ENCODE measurements at regions not wholly inside any gene's neighbourhood (a gene's known extent, or its start where the extent isn't known, plus 50 kb on each side); places are given as distances from the start of the nearest gene placed in this dataset.
A peak's percentile ranks its signal among the peaks of the same experiment; 100 is the strongest.
"Not testable (repeated sequence)": the region's sequence is repeated elsewhere in the genome, so short reads cannot be mapped to it uniquely, and the experiment has no call there.

DNA sequence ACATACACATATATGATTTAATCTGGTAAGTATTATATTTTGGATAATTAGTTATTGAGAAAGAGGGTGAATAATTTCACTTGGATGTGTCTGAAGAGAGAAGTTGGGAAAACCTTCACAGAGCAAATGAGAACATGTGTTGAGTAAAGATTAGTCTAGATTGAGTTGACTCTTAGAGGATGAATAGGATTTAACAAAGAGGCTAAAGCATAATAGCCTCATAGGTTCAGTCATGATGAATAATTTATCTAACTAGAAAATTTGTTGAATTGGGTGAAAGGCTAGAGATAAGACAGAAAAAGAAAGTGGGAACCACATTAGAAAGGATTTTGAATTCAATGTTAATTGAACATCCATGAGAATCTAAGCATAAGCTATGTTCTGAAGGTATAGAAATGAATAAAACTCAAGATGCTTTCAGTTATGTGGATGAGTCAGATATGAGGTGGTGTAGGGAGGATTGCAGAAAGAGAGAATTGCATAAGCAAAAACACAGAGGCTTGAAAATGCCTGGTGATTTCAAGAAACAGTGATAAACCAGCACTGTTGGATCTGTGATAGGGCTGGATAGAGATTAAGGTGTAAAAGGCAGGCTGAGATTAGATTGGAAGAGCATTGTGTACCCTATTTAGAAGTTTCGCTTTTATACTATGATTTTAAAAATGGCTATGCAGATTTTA, 207.6 kb upstream of the NR3C2 start:
- DNase-seq (ENCODE audit: low spot score) = no peak
- in situ Hi-C loops (cut with HindIII; ENCODE audit: low sequenced_read_pairs) = no loop called here

GRCh38 chr4:148643851-148644250, 201.6 kb upstream of the NR3C2 start:
- no peak for DNase-seq (ENCODE audit: low spot score)
- in situ Hi-C loops (cut with HindIII; ENCODE audit: low sequenced_read_pairs) = no loop called here

DNA sequence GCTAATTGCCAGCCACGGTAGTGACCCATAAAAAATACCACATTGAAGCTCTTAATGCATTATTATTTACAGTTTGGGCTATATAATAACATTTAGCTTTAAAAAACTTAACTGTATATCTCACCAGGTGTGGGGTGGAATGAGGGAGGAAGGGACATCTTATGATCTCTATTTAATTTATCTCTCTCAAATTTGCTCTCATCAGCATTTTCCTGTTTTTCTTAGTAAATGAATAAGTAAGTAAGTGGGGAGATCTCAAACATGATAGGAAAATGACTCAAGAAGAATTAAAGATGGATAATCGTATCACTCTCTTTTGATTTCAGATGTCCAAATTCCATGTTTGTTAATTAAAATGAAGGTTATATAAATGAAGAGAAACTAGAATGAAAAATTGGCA, 200.7 kb upstream of the NR3C2 start:
- in situ Hi-C loops (cut with HindIII; ENCODE audit: low sequenced_read_pairs) = no loop called here
- no peak for DNase-seq (ENCODE audit: low spot score)

DNA sequence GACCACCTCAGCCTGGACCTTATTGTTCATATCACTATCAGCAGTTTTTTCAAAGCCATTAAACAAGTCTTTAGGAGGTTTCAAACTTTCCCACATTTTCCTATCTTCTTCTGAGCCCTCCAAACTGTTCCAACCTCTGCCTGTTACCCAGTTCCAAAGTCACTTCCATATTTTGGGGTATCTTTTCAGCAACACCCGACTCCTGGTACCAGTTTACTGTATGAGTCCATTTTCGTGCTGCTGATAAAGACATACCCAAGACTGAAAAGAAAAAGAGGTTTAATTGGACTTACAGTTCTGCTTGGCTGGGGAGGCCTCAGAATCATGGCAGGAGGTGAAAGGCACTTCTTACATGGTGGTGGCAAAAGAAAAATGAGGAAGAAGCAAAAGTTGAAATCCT, 195.9 kb upstream of the NR3C2 start:
- DNase-seq (ENCODE audit: low spot score); in situ Hi-C loops (cut with HindIII; ENCODE audit: low sequenced_read_pairs): not testable (repeated sequence)

DNA sequence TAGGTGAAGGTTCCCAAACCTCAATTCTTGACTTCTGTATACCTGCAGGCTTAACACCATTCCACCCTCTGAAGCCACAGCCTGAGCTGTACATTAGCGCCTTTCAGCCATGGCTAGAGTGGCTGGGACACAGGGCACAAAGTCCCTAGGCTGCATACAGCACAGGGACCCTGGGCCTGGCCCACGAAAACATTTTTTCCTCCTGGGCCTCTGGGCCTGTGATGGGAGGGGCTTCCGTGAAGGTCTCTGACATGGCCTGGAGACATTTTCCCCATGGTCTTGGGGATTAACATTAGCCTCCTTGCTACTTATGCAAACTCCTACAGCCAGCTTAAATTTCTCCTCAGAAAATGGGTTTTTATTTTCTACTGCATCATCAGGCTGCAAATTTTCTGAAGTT, 195.2 kb upstream of the NR3C2 start:
- DNase-seq (ENCODE audit: low spot score); in situ Hi-C loops (cut with HindIII; ENCODE audit: low sequenced_read_pairs): not testable (repeated sequence)

DNA sequence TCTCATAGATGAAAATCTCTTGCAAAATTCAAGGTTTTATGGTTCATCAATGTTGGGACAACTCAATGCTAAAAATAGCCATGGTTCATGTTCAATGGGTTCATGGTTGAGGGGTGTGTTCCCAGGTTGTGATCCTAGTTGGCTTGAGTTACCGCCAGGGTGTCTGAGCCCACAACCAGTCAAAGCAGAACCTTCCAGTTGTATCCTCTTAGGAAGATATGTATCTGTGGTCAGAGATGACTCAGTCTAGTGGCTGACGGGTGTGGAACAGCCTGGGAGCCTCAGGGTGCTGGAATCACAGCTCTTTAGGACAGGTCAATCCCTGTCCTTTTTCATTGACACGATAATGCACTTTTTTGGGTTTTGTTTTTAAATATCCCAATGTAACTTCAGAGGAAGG, 192.3 kb upstream of the NR3C2 start:
- DNase-seq (ENCODE audit: low spot score) = no peak
- in situ Hi-C loops (cut with HindIII; ENCODE audit: low sequenced_read_pairs) = no loop called here

GRCh38 chr4:148633720-148634119, 191.5 kb upstream of the NR3C2 start:
- in situ Hi-C loops (cut with HindIII; ENCODE audit: low sequenced_read_pairs) = no loop called here
- no peak for DNase-seq (ENCODE audit: low spot score)

GRCh38 chr4:148632476-148632875, 190.3 kb upstream of the NR3C2 start:
- DNase-seq (ENCODE audit: low spot score) = no peak
- in situ Hi-C loops (cut with HindIII; ENCODE audit: low sequenced_read_pairs) = no loop called here

- DNase-seq (ENCODE audit: low spot score) = no peak
- in situ Hi-C loops (cut with HindIII; ENCODE audit: low sequenced_read_pairs) = no loop called here
Observed at GRCh38 chr4:148630051-148630450, 187.8 kb upstream of the NR3C2 start.

DNA sequence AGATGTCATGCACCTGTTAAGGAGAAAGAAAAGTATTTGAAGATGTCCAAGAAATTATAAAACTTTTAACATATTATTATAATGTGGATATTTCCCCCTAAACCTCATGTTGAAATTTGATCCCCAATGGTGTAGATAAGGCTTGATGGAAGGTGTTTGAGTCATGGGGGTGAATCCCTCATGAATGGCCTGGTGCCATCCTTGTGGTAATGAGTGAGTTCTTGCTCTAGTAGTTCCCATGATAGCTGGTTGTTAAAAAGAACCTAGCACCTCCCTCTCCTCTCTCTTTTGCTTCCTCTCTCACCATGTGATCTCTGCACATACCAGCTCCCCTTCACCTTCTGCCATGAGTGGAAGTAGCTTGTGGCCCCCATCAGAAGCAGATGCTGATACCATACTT, 176.6 kb upstream of the NR3C2 start:
- no peak for DNase-seq (ENCODE audit: low spot score)
- in situ Hi-C loops (cut with HindIII; ENCODE audit: low sequenced_read_pairs) = no loop called here

GRCh38 chr4:148608968-148609367, 166.8 kb upstream of the NR3C2 start:
- no peak for DNase-seq (ENCODE audit: low spot score)
- in situ Hi-C loops (cut with HindIII; ENCODE audit: low sequenced_read_pairs) = no loop called here

GRCh38 chr4:148598418-148599207, 156.4 kb upstream of the NR3C2 start:
- in situ Hi-C loops (cut with HindIII; ENCODE audit: low sequenced_read_pairs) = not testable (repeated sequence)

DNA sequence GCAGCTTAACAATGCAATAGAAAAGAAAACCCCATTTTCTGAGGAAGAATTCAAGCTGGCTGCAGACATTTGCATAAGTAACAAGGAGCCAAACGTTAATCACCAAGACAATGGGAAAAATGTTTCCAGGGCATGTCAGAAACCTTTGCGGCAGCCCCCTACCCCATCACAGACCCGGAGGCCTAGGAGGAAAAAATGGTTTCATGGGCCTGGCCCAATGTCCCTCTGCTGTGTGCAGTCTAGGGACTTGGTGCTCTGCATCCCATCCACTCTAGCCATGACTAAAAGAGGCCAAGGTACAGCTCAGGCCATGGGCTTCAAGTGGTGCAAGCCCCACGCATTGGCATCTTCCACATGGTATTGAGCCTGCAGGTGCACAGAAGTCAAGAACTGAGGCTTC, 147.0 kb upstream of the NR3C2 start:
- in situ Hi-C loops (cut with HindIII; ENCODE audit: low sequenced_read_pairs) = no loop called here
- no peak for DNase-seq (ENCODE audit: low spot score)

More at GRCh38 chr4:148598418-148599207, 156.4 kb upstream of the NR3C2 start:
- not testable (repeated sequence) for DNase-seq (ENCODE audit: low spot score)

GRCh38 chr4:148575577-148575976, 133.4 kb upstream of the NR3C2 start:
- in situ Hi-C loops (cut with HindIII; ENCODE audit: low sequenced_read_pairs) = no loop called here
- DNase-seq (ENCODE audit: low spot score) = no peak

GRCh38 chr4:148574911-148575310, 132.7 kb upstream of the NR3C2 start:
- no peak for DNase-seq (ENCODE audit: low spot score)
- in situ Hi-C loops (cut with HindIII; ENCODE audit: low sequenced_read_pairs) = no loop called here

- in situ Hi-C loops (cut with HindIII; ENCODE audit: low sequenced_read_pairs) = no loop called here
- DNase-seq (ENCODE audit: low spot score) = no peak
Observed at GRCh38 chr4:148574502-148574901, 132.3 kb upstream of the NR3C2 start.

GRCh38 chr4:148574066-148574465, 131.9 kb upstream of the NR3C2 start:
- no peak for DNase-seq (ENCODE audit: low spot score)
- in situ Hi-C loops (cut with HindIII; ENCODE audit: low sequenced_read_pairs) = no loop called here

GRCh38 chr4:148573296-148573695, 131.1 kb upstream of the NR3C2 start:
- in situ Hi-C loops (cut with HindIII; ENCODE audit: low sequenced_read_pairs) = no loop called here
- peak; percentile 10 for DNase-seq (ENCODE audit: low spot score)

DNA sequence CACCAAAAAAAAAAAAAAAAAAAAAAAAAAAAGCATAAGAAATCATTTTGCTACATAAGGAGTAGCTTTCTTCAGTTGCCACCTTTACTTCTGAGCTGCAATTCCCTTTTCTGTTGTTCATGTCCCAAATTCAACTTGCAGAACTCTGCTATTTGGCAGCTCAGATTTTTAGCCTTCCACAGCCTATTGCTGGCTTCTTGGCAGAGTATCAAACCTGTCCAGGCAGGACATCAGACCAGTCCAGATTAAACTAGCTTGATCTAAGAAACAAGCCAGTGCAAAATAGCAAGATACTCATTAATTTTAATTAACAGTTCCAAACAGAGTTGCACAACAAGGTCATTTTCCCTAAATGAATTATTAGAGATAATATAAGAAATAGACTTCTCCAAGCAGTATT, 123.6 kb upstream of the NR3C2 start:
- in situ Hi-C loops (cut with HindIII; ENCODE audit: low sequenced_read_pairs) = no loop called here
- DNase-seq (ENCODE audit: low spot score) = peak; percentile 62

GRCh38 chr4:148563684-148564083, 121.5 kb upstream of the NR3C2 start:
- no peak for DNase-seq (ENCODE audit: low spot score)
- in situ Hi-C loops (cut with HindIII; ENCODE audit: low sequenced_read_pairs) = no loop called here

DNA sequence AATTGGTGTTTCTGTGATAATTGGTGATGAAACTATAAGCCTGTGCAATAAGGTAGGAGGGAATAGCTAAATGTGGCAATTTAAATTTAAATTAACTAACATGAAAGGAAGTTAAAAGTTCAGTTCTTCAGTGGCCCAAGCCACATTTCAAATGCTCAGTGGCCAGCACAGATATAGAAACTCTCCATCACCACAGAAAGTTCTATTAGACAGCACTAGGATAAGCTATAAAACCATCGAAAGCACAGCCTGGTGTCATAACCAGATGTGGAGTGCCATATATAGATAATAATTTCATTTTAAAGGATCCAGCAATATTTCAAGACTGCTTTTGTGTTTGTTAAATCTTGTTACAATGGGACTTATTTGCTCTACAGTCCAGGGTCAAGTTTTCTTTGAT, 119.3 kb upstream of the NR3C2 start:
- no peak for DNase-seq (ENCODE audit: low spot score)
- in situ Hi-C loops (cut with HindIII; ENCODE audit: low sequenced_read_pairs) = no loop called here
